ENCODE measurements at regions not wholly inside any gene's neighbourhood (a gene's known extent, or its start where the extent isn't known, plus 50 kb on each side); places are given as distances from the start of the nearest gene placed in this dataset.
A peak's percentile ranks its signal among the peaks of the same experiment; 100 is the strongest.

DNA sequence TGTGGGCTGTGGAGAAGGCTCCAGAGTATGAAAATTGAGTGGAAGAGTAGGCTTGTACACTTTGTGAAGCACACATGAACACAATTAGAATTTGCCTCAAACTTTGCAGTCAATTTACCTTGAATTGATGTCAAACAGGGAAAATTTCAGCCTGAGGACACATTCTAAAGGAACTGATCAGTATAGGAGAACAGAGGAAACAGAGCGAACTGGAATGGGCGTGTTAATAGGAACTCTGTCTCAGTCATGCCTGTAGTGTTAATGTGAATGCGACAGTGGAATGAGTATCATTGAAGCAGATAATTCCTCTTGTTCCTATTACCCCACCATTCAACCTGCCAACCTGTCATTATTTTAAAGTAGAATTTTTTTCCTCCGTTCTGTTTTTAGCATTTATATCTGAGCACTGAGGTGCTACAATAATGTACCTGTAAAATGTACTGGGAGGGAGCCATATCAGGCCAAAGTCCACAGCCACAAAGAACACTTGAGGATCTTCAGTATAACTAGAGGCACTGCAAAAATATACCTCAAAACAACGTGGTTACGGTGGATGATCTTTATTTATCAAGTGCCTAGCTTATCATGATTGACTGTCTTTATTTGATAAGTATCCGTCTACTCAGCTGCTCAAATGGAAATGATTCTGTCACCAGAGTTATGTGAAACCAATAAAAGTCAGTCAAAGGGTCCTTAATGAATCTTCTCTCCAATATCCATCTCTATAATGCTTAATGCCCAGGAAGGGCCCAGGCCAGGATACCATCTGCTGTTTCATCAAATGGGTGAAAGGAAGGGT lies 125.3 kb upstream of the STMND1 start:
- no peak for DNase-seq (ENCODE audit: low read depth)

DNA sequence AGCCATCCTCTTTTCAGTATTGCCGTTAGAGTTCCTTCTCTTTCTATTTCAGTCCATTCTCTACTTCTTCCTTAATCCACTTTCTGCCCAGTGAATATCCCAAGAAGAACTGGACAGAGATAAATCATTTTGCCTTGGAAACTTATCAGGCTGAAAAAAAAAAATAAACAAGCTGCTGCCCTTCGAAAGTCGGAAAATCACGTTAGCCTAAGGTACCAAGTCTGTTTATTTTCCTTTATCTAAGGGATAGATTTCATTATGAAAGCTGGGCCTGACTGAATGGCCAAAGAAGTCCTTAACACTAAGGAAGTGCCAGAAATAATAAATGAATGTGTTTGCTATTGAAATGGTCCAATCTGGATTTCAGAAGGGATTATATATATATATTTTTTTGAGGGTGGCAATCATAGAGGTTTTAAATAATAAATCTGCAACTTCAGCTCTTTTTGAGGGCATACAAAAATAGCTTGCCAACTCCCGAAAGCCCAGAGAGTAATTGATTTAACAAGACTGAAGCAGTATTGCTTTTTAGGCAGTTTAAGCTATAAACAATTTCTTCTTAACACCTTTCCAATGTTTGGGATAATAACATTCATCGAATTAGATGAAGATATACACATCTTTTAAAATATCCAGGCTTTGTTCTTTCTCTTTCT lies 127.0 kb upstream of the STMND1 start:
- DNase-seq (ENCODE audit: low read depth) = no peak

DNA sequence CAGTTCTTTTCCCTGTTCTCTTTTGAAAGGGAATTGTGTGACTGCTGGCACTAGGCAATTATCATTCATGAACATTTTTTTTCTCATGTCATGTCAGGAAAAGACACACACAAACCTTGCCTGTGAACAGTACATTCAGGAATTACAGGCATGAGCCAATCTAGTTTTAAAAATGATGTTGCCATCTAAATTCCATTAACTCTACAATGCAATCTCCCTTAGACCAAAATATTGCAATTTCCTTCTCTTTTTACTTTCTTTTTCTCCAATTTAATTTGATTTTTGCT lies 127.5 kb upstream of the STMND1 start:
- no peak for DNase-seq (ENCODE audit: low read depth)

DNA sequence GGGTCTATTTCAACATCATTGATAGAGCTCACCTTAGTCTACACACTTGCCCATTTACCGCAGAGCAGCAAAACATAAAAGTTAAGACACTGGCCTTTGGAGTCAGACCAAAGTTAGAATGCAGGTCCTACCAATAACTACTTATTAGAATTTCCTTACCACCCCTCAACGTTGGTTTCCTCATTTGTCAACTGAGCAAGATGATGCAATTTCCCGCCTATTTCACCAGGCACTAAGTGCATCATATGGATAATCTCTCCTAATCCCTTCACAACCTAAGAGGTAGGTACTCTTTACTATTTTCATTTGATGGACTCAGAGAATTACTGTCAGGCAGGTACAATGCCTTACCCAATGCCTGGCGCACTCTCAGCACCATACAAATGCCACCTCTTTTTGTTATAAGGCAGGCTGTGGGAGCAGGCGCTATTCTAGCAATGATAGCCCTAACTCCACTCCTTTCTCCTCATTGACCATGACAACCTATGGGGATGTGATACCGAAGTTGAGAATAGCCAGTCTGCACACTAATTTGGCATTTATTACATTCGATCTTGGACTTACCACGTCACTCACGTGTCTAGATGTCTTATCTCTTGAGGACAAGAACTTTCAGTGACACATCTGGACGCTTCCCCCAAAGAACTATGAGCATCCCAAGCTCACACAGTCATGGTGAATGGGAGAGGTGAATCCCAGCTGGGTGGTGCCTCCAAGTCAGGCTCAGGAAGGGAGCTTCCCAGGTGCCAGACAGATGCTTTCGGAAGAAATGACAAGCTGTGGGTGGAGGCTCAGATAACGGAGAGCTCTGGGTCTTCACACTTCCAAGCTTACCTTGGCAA lies 128.1 kb upstream of the STMND1 start:
- no peak for DNase-seq (ENCODE audit: low read depth)

DNA sequence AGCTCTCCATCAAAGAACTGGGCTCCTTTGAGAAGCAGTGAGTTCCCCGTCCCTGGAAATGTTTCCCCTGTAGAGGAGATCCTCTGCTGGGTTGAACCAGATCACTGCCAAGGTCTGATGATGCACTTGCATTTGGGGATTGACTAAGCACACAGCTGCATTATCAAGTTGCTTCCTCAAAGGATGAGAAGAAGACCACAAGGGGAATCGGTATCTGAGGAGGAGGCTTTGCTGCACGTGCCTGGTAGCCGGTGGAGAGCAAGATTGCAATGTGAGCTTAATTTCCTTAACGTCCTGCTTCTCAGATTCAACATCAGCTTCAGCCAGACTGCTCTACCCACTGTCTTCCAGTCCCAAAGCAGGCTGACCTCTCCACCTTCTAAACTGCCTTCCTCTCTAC lies 128.8 kb upstream of the STMND1 start:
- DNase-seq (ENCODE audit: low read depth) = no peak

DNA sequence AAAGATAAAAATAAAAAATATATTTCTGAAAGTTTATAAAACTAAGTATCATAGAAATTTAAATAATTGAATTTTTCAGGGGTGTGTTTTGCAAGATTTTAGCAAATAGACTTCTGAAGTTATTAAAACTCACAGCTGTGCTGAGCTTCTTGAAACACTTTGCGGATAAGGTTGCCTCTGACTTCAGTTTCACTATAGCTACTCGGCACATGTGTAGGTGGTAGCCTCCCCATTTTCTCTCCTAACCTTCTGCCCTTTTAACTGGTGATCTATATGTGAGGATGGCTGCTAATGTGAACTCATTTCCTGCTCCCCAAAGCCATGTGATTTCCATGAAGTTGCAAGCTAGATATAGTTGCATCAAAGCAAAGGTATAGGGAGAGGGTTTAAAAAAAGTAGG lies 129.3 kb upstream of the STMND1 start:
- no peak for DNase-seq (ENCODE audit: low read depth)

DNA sequence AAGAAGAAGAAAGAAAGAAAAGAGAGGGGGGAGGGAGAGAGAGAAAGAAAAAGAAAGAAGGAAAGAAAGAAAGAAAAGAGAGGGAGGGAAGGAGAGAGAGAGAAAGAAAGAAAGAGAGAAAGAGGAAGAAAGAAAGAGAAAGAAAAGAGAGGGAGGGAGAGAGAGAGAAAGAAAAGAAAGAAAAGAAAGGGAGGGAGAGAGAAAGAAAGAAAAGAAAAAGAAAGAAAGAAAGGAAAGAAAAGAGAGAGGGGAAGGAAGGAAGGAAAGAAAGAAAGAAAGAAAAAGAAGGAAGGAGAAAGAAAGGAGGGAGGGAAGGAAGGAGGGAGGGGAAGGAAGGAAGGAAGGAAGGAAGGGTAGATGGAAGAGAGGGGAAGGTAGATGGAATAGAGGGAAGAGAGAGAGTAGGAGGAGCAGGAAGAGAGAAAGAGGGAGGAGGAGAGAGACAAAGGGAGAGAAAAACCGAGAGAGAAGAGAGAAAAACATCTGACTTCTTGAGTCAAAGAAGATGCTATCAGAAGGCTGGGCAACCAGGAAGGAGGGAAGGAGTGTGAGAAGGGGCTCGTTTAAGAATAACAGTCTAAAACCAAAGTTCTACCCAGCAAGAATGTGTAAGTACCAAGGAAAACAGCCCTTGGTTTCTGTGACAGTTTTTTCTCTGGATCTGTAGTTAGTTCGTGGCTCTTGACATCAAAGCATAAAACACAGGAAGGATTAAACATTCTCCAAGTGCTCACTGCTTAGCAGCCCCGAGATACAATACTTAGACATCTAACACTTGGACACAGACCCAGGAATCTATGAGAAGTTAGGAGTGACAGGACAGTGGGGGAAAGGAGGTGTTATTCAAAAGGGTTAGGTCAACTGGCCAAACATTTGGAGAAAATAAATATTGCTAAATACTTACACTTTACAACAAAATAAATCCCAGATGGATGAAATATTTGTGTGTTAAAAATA lies 131.9 kb upstream of the STMND1 start:
- DNase-seq (ENCODE audit: low read depth) = no peak

DNA sequence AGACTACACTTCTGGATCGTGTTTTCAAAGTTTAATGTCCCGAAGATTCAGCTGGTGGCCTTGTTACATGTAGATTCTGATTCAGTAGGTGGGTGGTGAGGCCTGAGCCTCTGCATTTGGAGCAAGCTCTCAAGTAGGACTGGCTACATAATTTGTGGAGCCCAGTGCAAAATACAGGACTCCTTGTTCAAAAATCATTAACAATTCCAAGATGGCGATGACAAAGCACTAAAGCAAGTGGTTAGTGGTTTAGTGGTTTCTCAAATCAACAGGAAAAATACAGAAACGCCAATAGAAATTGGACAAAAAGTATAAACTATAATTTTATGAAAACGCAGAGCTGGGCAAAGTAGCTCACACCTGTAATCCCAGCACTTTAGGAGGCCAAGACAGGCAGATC lies 133.7 kb upstream of the STMND1 start:
- DNase-seq (ENCODE audit: low read depth) = no peak

DNA sequence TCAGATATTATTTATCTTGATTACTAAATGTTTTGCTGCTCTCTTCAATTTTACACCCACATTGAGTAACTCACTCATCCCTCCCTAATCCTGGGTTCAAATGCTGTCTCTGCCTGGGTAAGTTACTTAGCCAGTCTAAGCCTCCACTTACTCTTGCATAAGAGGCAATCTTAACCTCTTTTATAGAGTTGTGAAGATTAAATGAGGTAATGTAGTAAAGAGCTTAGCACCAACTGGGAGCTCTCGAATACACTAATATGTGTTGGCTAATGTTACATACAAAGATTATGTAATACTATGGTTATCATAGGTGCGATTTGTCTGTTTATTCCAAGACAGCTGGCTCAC lies 134.4 kb upstream of the STMND1 start:
- DNase-seq (ENCODE audit: low read depth) = no peak

DNA sequence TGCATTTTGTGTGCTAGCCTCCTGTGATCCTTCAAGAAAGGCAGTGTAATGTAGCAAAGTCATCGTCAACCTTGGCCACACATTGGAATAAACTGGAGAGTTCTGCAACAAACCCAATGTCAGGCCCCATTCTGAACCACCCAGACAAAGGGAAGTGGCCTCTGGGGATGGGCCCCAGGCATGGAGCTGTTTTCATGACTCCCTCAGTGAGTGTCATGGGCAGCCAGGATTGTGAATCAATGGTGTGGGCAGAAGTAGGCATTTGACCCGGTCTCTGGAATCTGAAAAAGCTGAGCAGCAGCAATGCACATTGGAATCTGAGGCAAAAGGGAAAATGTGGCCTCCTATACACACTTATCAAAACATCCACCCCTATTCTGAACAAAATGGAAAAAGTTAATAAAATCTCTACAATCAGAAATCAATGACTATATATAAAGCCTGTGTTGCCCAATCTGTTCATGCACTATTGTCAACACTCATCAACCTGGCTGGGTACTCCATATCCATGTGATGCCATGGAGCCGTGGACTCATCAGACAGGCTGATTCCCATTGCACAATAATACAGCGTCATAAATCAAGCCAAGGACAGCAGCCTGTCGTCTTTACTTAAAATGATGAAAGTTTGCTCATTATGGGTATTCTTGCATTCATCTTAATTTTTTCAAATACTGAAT lies 134.9 kb upstream of the STMND1 start:
- DNase-seq (ENCODE audit: low read depth) = no peak

DNA sequence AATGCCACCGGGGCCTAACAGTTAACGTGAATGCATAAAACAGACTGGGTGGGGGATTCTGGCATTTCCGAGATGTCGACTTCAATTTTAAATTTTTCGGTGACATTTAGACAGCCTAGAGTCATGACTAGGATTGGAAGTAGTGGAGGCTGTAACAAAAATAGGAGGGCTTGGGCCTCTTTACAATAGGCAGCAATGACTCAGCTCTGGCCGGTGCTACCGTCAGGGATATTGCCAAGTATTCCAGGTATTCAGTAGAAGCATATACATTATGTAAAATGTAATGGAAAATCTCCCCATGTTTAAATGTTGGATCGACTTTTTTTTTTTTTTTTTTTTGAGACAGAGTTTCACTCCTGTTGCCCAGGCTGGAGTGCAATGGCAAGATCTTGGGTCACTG lies 136.2 kb upstream of the STMND1 start:
- DNase-seq (ENCODE audit: low read depth) = no peak

DNA sequence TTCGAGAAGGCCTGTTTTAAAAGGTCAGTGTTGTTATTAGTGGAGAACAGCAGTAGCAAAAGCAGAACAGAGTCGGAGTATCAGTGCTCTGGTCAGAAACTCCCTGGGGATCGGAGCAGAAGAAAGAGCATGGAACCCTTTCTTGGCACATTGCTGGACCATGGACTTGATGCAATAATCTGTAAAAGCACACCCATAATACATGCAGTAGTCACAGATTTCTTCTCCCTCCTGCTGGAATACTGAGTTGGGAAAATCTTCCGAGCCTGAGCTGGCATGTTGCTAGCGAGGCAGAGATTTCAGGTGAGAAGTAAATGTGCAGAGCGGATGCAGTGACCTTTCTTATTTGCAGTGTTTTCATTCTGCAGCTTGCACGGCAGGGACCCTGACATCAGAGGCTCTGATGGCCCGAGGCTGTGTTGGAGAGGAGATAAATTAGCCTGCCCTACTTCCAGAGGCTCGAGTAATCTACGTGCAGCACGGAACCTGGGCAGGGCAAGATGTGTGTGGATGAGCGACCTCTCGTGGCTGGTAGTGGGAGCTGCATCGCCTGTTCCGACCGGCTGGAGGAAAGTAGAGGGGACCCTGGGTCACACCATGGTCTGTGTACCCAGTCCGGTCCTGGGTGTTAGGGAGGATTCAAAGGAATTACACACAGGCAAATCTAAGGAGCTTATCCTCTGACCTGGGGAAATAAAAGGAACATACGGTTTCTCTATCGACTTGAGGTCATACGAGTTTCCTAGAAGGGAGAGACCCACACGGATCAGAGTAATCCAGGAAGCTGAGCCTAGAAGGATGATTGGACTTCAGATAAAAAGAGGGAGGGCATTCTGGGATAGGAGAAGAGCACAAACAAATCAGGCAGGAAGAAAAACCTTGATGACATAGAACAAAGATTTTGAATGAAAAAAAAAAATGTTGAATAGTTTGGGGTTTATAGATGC lies 137.0 kb upstream of the STMND1 start:
- peak; percentile 74 for DNase-seq (ENCODE audit: low read depth)

DNA sequence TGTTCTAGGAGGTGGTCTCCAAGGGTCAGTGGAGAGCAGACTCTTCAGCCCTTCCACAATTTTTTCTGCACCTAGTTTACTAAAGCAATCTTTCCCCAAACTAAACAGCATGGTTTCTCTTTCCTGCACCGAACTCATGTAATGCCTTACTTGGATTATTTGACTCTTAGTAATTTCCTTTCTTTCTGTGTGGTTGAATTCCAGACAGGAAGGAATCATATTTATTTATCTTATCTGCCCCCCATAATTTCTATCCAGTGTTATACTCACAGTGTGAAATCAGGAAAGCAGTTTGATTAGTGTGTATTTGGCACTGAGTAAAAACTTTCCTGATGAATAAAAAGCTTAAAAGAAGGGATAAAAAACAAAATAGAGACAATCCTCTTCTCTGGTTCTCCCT lies 140.3 kb upstream of the STMND1 start:
- no peak for DNase-seq (ENCODE audit: low read depth)

DNA sequence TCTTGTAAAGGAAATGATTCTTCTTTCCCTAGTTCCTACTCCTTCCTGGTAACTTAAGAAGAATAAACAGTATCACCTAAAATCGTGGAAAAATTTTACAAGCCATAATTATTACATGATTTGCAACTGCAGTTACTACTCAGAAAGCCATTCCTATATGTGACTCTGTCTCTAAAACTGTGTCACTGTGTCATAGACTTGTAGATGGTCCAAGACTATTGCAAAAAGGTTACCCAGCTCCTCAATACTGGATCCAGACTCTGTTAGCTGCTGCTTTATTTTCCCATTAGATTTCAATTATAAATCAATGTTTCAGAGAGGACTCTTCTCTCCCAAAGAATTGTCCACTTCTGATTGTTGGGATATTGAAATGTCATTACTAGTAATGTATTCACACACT lies 142.1 kb upstream of the STMND1 start:
- DNase-seq (ENCODE audit: low read depth) = no peak

DNA sequence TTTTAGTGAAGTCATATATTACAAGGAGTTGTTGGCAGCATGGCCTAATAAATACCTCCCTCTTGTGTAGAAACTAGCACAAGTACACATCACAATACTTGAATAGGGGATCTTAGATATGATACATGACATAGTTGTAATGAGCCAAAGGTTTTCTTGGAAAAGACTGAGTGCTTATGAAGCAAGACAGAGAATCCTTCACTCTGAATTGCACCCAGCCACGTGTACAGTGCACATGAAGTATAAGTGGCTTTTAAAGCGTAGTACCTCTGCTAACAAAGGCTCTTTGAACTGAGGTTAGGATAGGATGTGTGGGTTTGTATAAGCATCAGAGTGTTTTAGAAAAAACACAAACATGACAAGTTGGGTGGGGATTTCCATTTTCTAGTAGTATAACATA lies 145.5 kb upstream of the STMND1 start:
- no peak for DNase-seq (ENCODE audit: low read depth)

DNA sequence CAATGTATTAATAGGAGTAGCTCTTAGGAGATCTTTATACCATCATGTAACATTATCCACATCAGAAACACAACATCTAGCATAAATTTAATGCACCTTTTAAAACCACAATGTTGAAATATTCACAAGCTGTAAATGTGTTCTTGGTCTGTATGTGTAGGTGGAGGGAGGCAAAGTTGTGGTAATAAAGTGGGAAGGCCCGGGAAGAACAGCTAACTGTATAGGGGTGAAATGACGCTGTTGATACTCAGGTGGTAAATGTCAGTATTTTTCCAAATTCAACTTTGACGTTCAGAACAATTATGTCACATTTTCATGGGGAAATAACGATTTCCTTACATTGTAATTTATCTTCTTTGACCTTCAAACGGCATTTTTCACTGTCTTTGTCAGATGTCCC lies 146.0 kb upstream of the STMND1 start:
- DNase-seq (ENCODE audit: low read depth) = no peak

DNA sequence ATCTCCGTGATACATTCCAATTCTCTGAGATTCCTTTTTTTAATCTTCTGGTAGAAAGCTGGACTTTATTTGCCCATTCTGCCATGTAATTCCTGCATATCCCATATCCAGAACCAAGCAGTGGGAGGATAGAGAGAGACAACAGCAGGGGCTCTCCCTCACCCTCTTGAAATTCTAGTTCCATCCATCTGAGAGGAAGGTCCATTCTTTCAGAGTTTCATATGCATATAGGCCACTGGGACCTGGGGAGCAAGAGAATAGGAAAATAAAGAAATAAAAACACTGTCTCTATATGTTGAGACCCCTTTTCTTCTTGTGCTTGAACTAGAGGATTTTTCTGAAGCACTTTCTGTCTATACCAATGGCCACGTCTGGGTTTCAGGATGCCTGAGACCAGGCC lies 147.9 kb upstream of the STMND1 start:
- DNase-seq (ENCODE audit: low read depth) = no peak

DNA sequence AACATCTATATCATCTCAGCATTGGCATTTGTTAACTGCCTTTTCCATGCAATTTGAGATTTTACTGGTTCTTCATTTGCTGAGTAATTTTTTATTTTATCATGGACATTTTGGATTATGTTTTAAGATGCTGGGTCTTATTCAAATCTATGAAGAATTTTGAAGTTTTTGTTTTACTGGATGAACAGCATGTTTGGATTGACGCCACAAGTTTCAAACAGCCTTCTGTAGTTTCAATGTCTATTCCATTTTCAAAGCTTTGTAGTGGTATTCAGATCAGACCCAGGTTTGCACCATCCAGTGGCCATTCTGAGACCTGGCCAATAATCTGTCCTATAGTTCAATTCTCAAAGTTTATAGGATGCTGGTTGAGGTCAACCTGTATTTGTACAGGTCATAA lies 148.4 kb upstream of the STMND1 start:
- no peak for DNase-seq (ENCODE audit: low read depth)

DNA sequence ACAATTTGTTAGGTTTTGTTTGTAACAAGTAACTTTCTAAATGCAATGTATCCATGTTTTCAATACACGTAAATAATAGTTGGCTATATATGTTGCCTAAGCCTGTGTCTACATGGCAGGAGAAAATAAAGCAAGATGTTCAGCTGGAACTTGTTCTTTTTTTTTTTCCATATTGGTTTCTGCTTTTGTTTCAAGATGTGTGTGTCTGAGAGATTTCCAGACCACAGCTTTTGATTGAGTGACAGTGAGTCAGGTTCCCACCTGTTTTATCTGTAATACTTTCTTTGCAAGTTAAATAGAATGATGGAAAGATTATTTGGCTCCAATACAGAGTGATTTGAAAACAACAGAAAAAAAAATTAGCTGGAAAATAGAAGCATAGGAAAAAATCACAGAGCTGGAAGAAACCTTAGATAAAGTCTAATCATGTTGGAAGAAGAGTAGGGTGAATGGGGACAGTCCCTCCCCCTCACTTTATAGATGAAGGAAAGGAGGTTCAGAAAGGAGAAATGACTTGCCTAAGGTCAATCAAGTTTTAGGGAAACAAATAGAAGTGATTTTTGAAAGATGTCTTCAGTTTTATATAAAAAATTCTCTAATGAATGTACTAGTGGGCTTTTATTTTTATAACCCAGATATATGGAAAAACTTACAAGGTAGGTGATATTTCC lies 150.9 kb upstream of the STMND1 start:
- DNase-seq (ENCODE audit: low read depth) = peak; percentile 51
